ENCODE measurements at regions not wholly inside any gene's neighbourhood (a gene's known extent, or its start where the extent isn't known, plus 50 kb on each side); places are given as distances from the start of the nearest gene placed in this dataset.

DNA sequence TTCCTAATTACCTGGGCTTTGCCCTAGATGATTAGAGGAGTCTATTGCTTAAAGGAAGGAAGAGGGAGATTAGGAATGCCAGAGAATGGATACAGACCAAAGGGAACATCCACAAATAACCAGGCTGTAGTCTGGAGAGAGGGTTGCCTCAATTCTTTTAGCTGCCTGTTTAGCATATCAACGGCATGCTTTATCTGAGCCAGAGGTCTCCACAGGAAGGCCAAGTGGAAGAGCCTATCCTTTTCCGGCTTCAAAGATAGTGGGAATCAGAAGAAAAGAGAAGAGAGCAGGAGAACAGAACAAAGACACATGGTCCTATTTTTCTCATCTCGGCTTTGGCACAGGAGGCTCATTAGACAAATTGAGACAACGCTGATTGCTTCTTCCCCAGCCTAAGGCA lies 142.4 kb downstream of the NMUR2 start:
- TF ChIP-seq, protein P1, sequence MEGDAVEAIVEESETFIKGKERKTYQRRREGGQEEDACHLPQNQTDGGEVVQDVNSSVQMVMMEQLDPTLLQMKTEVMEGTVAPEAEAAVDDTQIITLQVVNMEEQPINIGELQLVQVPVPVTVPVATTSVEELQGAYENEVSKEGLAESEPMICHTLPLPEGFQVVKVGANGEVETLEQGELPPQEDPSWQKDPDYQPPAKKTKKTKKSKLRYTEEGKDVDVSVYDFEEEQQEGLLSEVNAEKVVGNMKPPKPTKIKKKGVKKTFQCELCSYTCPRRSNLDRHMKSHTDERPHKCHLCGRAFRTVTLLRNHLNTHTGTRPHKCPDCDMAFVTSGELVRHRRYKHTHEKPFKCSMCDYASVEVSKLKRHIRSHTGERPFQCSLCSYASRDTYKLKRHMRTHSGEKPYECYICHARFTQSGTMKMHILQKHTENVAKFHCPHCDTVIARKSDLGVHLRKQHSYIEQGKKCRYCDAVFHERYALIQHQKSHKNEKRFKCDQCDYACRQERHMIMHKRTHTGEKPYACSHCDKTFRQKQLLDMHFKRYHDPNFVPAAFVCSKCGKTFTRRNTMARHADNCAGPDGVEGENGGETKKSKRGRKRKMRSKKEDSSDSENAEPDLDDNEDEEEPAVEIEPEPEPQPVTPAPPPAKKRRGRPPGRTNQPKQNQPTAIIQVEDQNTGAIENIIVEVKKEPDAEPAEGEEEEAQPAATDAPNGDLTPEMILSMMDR (IDR thresholded peaks at IDR 0.05 in 8 of 11, conservative IDR thresholded peaks at IDR 0.05 in 3 of 11): no peak
- no peak for TF ChIP-seq POLR2A (IDR thresholded peaks at IDR 0.05)
